Keratinocyte (primary cell): ENCODE measurements at regions not wholly inside any gene's neighbourhood (a gene's known extent, or its start where the extent isn't known, plus 50 kb on each side); places are given as distances from the start of the nearest gene placed in this dataset.

Source experiments
- DNase-seq: peaks from one replicate; pipeline ENCODE4 v3.0.0-alpha.2; 2011; ENCODE audit warnings: low read depth, missing footprints, low spot score
- FAIRE-seq: peaks from 2 replicates; lab custom pipeline; 2011; peaks lifted over from hg19 to GRCh38; lab: Jason Lieb, UNC
- H2AFZ ChIP-seq: 2 replicates; pipeline ENCODE4 v1.6.0; 2012; ENCODE audit warnings: low read length, control low read depth, inconsistent platforms; ENCODE audit not compliant: control insufficient read depth
- H3K27ac ChIP-seq: 2 replicates; pipeline ENCODE4 v1.5.1; 2011; ENCODE audit warnings: low read length; ENCODE audit not compliant: control insufficient read depth, insufficient read depth
- H3K27me3 ChIP-seq: 3 replicates; pipeline ENCODE4 v1.6.0; 2011; ENCODE audit warnings: low read length; ENCODE audit not compliant: control insufficient read depth, insufficient read depth; ENCODE audit errors: extremely low read depth
- H3K36me3 ChIP-seq, 2 experiments: 2 replicates in 1 of 2; 3 replicates in 1 of 2; pipeline ENCODE4 v1.5.1; 2011; ENCODE audit warnings: low read length in 2 of 2, mild to moderate bottlenecking in 1 of 2; ENCODE audit not compliant: control insufficient read depth in 2 of 2, insufficient read depth in 2 of 2; ENCODE audit errors: extremely low read depth in 1 of 2
- H3K4me1 ChIP-seq: 3 replicates; pipeline ENCODE4 v1.5.1; 2011; ENCODE audit warnings: low read length; ENCODE audit not compliant: control insufficient read depth, insufficient read depth; ENCODE audit errors: extremely low read depth
- H3K4me2 ChIP-seq: 3 replicates; pipeline ENCODE4 v1.6.0; 2011; ENCODE audit warnings: low read depth, low read length; ENCODE audit not compliant: control insufficient read depth, insufficient read depth; ENCODE audit errors: extremely low read depth
- H3K4me3 ChIP-seq, 3 experiments: fragments of 200-600 bp in 1 of 3; sonication (generic) in 1 of 3; 2 replicates in 2 of 3; 3 replicates in 1 of 3; pipeline ENCODE4 v1.5.1; 2011 to 2016; ENCODE audit warnings: low read length in 3 of 3, mild to moderate bottlenecking in 3 of 3, control low read depth in 2 of 3, inconsistent platforms in 1 of 3, low read depth in 1 of 3, mixed read lengths in 1 of 3, mixed run types in 1 of 3, moderate library complexity in 1 of 3; ENCODE audit not compliant: control insufficient read depth in 2 of 3, insufficient read depth in 2 of 3; ENCODE audit errors: extremely low read depth in 1 of 3
- H3K79me2 ChIP-seq: 2 replicates; pipeline ENCODE4 v1.6.0; 2012; ENCODE audit warnings: low read length; ENCODE audit not compliant: control insufficient read depth, insufficient read depth
- H3K9ac ChIP-seq: 3 replicates; pipeline ENCODE4 v1.6.0; 2011; ENCODE audit warnings: low read length; ENCODE audit not compliant: control insufficient read depth, insufficient read depth; ENCODE audit errors: extremely low read depth
- H3K9me1 ChIP-seq: 3 replicates; pipeline ENCODE4 v1.6.0; 2011; ENCODE audit warnings: low read length; ENCODE audit not compliant: control insufficient read depth, insufficient read depth; ENCODE audit errors: extremely low read depth
- H3K9me3 ChIP-seq: 2 replicates; pipeline ENCODE4 v1.5.1; 2012; ENCODE audit warnings: low read depth, low read length; ENCODE audit not compliant: control insufficient read depth
- H4K20me1 ChIP-seq: 3 replicates; pipeline ENCODE4 v1.6.0; 2011; ENCODE audit warnings: low read length; ENCODE audit not compliant: control insufficient read depth, insufficient read depth; ENCODE audit errors: extremely low read depth
- CTCF ChIP-seq, 3 experiments: IDR thresholded peaks in 1 of 3; conservative IDR thresholded peaks in 1 of 3; optimal IDR thresholded peaks in 1 of 3; 2 replicates in 2 of 3; 3 replicates in 1 of 3; pipeline versions ENCODE3 to v1.5.1; 2011; ENCODE audit warnings: low read length in 3 of 3, mild to moderate bottlenecking in 3 of 3, moderate library complexity in 2 of 3, control low read depth in 1 of 3, inconsistent platforms in 1 of 3; ENCODE audit not compliant: insufficient read depth in 2 of 3; ENCODE audit errors: extremely low read depth in 1 of 3
- EZH2 ChIP-seq: IDR thresholded peaks from one replicate; pipeline ENCODE4 v1.6.1; 2012; ENCODE audit warnings: inconsistent platforms, mild to moderate bottlenecking, low read length, moderate library complexity
- dilution Hi-C: fragments of 300-500 bp; cut with MboI; formaldehyde crosslinking; loops from one replicate; pipeline ENCODE4 v1.7.0; 2020; ENCODE audit warnings: low sequenced_read_pairs; ENCODE audit not compliant: extremely low pct_ligation_motif_present

DNA sequence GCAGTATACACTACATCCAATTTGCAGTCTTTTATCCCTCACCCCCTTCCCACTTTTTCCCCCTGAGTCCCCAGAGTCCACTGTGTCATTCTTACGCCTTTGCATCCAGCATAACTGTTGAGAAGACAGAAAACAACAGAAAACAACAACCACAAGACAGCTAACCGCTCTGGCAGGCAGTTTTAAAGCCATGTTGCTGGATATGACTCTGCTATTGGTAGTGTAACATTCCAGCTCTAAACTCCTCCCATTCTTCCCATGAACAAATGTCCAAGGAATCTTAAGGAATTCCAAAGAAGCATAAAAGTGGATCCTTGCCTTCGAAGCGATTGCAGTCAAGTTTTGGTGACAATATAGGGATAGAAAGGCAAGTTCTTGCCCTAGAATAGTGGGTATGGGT, 599.1 kb downstream of the NYAP2 start:
- dilution Hi-C loops = no loop called here
- Histone ChIP-seq H3K4me2 (no peak overlapping the region), H3K4me1 (no peaks in the 10 kb centered on the region), H3K4me3 (no peak overlapping the region), H3K79me2 (no peaks in the 10 kb centered on the region), H2AFZ (no peak overlapping the region), H3K36me3 (no peaks in the 10 kb centered on the region), H3K9me1 (no peaks in the 10 kb centered on the region), H3K9ac (no peak overlapping the region), H3K27me3 (no peaks in the 10 kb centered on the region), H4K20me1 (no peaks in the 10 kb centered on the region), H3K9me3 (no peaks in the 10 kb centered on the region), H3K27ac (no peak overlapping the region)
- FAIRE-seq (no peak), DNase-seq (no peak)
- TF ChIP-seq CTCF (optimal IDR thresholded peaks at IDR 0.05 in 1 of 3, IDR thresholded peaks at IDR 0.05 in 1 of 3, conservative IDR thresholded peaks at IDR 0.05 in 1 of 3; ENCODE audit: extremely low read depth in 1 of 3, insufficient read depth in 2 of 3, low read length in 3 of 3) (no peak), EZH2 (no peak)

GRCh38 chr2:225998116-225998515, 598.6 kb downstream of the NYAP2 start:
- dilution Hi-C loops = no loop called here
- DNase-seq = no peak
- no peak overlapping the region for H3K27ac ChIP-seq
- H3K4me3 ChIP-seq = no peak overlapping the region
- H3K4me1 ChIP-seq = no peaks in the 10 kb centered on the region
- no peaks in the 10 kb centered on the region for H4K20me1 ChIP-seq
- FAIRE-seq = no peak
- no peak overlapping the region for H3K9ac ChIP-seq
- TF ChIP-seq CTCF (optimal IDR thresholded peaks at IDR 0.05 in 1 of 3, IDR thresholded peaks at IDR 0.05 in 1 of 3, conservative IDR thresholded peaks at IDR 0.05 in 1 of 3; ENCODE audit: extremely low read depth in 1 of 3, insufficient read depth in 2 of 3, low read length in 3 of 3) (no peak), EZH2 (no peak)
- H3K9me1 ChIP-seq = no peaks in the 10 kb centered on the region
- no peaks in the 10 kb centered on the region for H3K27me3 ChIP-seq
- no peaks in the 10 kb centered on the region for H3K79me2 ChIP-seq
- no peak overlapping the region for H3K4me2 ChIP-seq
- no peak overlapping the region for H2AFZ ChIP-seq
- no peaks in the 10 kb centered on the region for H3K36me3 ChIP-seq
- H3K9me3 ChIP-seq = no peaks in the 10 kb centered on the region
